Naive thymus-derived CD8-positive, alpha-beta T cell (primary cell): ENCODE measurements at regions not wholly inside any gene's neighbourhood (a gene's known extent, or its start where the extent isn't known, plus 50 kb on each side); places are given as distances from the start of the nearest gene placed in this dataset.

ENCODE experiments used
- ATAC-seq, 2 donors: fragments of 150-1000 bp; cut with Tn5 transposase in 1 of 2; sonication (Bioruptor Pico), chemical (Tn5 transposase) in 1 of 2; 1 replicate in 1 of 2; 2 replicates in 1 of 2; pipeline ENCODE4 v1.10.0; 2021; ENCODE audit warnings: mild to moderate bottlenecking in 2 of 2, moderate library complexity in 2 of 2
- POLR2A ChIA-PET: fragments of 350-600 bp; sonication (Branson Sonifier 250); formaldehyde crosslinking; loops from one replicate; lab custom pipeline; 2021; ENCODE audit warnings: antibody characterized with exemption; lab: Charles Lee
- DNase-seq, 10 donors: peaks; one replicate each; pipeline versions ENCODE4 v3.0.0 to v3.0.0-alpha.2; 2020 to 2022
- H3K27ac Mint-ChIP-seq, 10 donors: one replicate each; pipeline ENCODE4 v1.8.0; 2020 to 2022; ENCODE audit warnings: mild to moderate bottlenecking in 10 of 10, mixed read lengths in 10 of 10, moderate library complexity in 4 of 10, inconsistent platforms in 1 of 10
- H3K27me3 Mint-ChIP-seq, 5 donors: one replicate each; pipeline ENCODE4 v1.8.0; 2021 to 2022; ENCODE audit warnings: mixed read lengths in 5 of 5
- H3K36me3 Mint-ChIP-seq, 3 donors: one replicate each; pipeline ENCODE4 v1.8.0; 2020 to 2022; ENCODE audit warnings: mixed read lengths in 3 of 3, mild to moderate bottlenecking in 2 of 3, inconsistent platforms in 1 of 3
- H3K4me1 Mint-ChIP-seq, 4 donors: one replicate each; pipeline ENCODE4 v1.8.0; 2021 to 2022; ENCODE audit warnings: mixed read lengths in 4 of 4
- H3K4me3 Mint-ChIP-seq, 10 donors: one replicate each; pipeline ENCODE4 v1.8.0; 2020 to 2022; ENCODE audit warnings: mild to moderate bottlenecking in 10 of 10, mixed read lengths in 10 of 10, moderate library complexity in 6 of 10, inconsistent platforms in 1 of 10
- H3K9me3 Mint-ChIP-seq, 9 donors: one replicate each; pipeline ENCODE4 v1.8.0; 2020 to 2022; ENCODE audit warnings: mixed read lengths in 9 of 9, mild to moderate bottlenecking in 3 of 9, inconsistent platforms in 1 of 9, moderate library complexity in 1 of 9

GRCh38 chr4:27861802-27862201 lies 1001.2 kb downstream of the STIM2 start:
- no peak overlapping the region for H3K4me3 Mint-ChIP-seq
- DNase-seq (no peak), ATAC-seq (no peak)
- peaks cover 0 to 2% (median 0%) of the 10 kb centered on the region in 3 donors for H3K36me3 Mint-ChIP-seq
- POLR2A ChIA-PET: no interaction called here
- H3K27ac Mint-ChIP-seq: no peak overlapping the region
- H3K4me1 Mint-ChIP-seq: no peaks in the 10 kb centered on the region
- no peaks in the 10 kb centered on the region for H3K27me3 Mint-ChIP-seq
- H3K9me3 Mint-ChIP-seq: peaks cover 0 to 11% (median 2%) of the 10 kb centered on the region in 9 donors

GRCh38 chr4:27873596-27873995 lies 1013.0 kb downstream of the STIM2 start:
- Mint-ChIP-seq H3K9me3 (peaks cover 0 to 32% (median 5%) of the 10 kb centered on the region in 9 donors), H3K27ac (no peak overlapping the region), H3K4me1 (no peaks in the 10 kb centered on the region), H3K4me3 (no peak overlapping the region), H3K27me3 (no peaks in the 10 kb centered on the region), H3K36me3 (no peaks in the 10 kb centered on the region)
- ATAC-seq (no peak), DNase-seq (no peak)
- POLR2A ChIA-PET: no interaction called here

- POLR2A ChIA-PET: no interaction called here
- Mint-ChIP-seq H3K27ac (no peak overlapping the region), H3K4me3 (no peak overlapping the region), H3K27me3 (no peaks in the 10 kb centered on the region), H3K36me3 (no peaks in the 10 kb centered on the region), H3K4me1 (no peaks in the 10 kb centered on the region), H3K9me3 (peaks cover 0 to 23% (median 6%) of the 10 kb centered on the region in 9 donors)
- ATAC-seq (no peak), DNase-seq (no peak)
Measured at GRCh38 chr4:27881705-27882104, 1021.1 kb downstream of the STIM2 start.

- H3K27me3 Mint-ChIP-seq: no peaks in the 10 kb centered on the region
- H3K27ac Mint-ChIP-seq: no peak overlapping the region
- H3K9me3 Mint-ChIP-seq: peaks cover 0 to 12% (median 0%) of the 10 kb centered on the region in 9 donors
- no peaks in the 10 kb centered on the region for H3K4me1 Mint-ChIP-seq
- H3K4me3 Mint-ChIP-seq: no peak overlapping the region
- DNase-seq (no peak), ATAC-seq (no peak)
- POLR2A ChIA-PET: no interaction called here
- no peaks in the 10 kb centered on the region for H3K36me3 Mint-ChIP-seq
Measured at GRCh38 chr4:27886120-27886519, 1025.5 kb downstream of the STIM2 start.

- POLR2A ChIA-PET: no interaction called here
- H3K4me3 Mint-ChIP-seq: no peak overlapping the region
- H3K4me1 Mint-ChIP-seq: no peaks in the 10 kb centered on the region
- DNase-seq: no peak
- no peaks in the 10 kb centered on the region for H3K27me3 Mint-ChIP-seq
- H3K9me3 Mint-ChIP-seq: peaks cover 0 to 7% (median 2%) of the 10 kb centered on the region in 9 donors
- H3K36me3 Mint-ChIP-seq: no peaks in the 10 kb centered on the region
- no peak for ATAC-seq
- no peak overlapping the region for H3K27ac Mint-ChIP-seq
Measured at GRCh38 chr4:27887646-27888045, 1027.0 kb downstream of the STIM2 start.

GRCh38 chr4:27888505-27888904 lies 1027.9 kb downstream of the STIM2 start:
- DNase-seq (no peak), ATAC-seq (no peak)
- Mint-ChIP-seq H3K4me3 (no peak overlapping the region), H3K9me3 (peaks cover 0 to 7% (median 2%) of the 10 kb centered on the region in 9 donors), H3K4me1 (no peaks in the 10 kb centered on the region), H3K27ac (no peak overlapping the region), H3K27me3 (no peaks in the 10 kb centered on the region), H3K36me3 (no peaks in the 10 kb centered on the region)
- POLR2A ChIA-PET: no interaction called here

- H3K36me3 Mint-ChIP-seq: no peaks in the 10 kb centered on the region
- H3K4me3 Mint-ChIP-seq: no peak overlapping the region
- POLR2A ChIA-PET: no interaction called here
- H3K27me3 Mint-ChIP-seq: no peaks in the 10 kb centered on the region
- ATAC-seq (no peak), DNase-seq (no peak)
- no peaks in the 10 kb centered on the region for H3K4me1 Mint-ChIP-seq
- peaks cover 0 to 22% (median 8%) of the 10 kb centered on the region in 9 donors for H3K9me3 Mint-ChIP-seq
- H3K27ac Mint-ChIP-seq: no peak overlapping the region
Measured at GRCh38 chr4:27894951-27895350, 1034.3 kb downstream of the STIM2 start.

- POLR2A ChIA-PET: no interaction called here
- Mint-ChIP-seq H3K9me3 (peaks cover 0 to 21% (median 6%) of the 10 kb centered on the region in 9 donors), H3K36me3 (peaks cover 0 to 4% (median 0%) of the 10 kb centered on the region in 3 donors), H3K4me1 (no peaks in the 10 kb centered on the region), H3K4me3 (no peak overlapping the region), H3K27me3 (no peaks in the 10 kb centered on the region), H3K27ac (no peak overlapping the region)
- DNase-seq: no peak
- ATAC-seq: no peak
Measured at GRCh38 chr4:27908356-27908755, 1047.7 kb downstream of the STIM2 start.

GRCh38 chr4:27910227-27910626 lies 1049.6 kb downstream of the STIM2 start:
- H3K27ac Mint-ChIP-seq: no peak overlapping the region

GRCh38 chr4:27911047-27911446 lies 1050.4 kb downstream of the STIM2 start:
- DNase-seq: no peak
- H3K4me3 Mint-ChIP-seq: no peak overlapping the region
- H3K27me3 Mint-ChIP-seq: no peaks in the 10 kb centered on the region
- peaks cover 2 to 19% (median 4%) of the 10 kb centered on the region in 9 donors for H3K9me3 Mint-ChIP-seq
- no peak for ATAC-seq
- no peaks in the 10 kb centered on the region for H3K4me1 Mint-ChIP-seq
- no peak overlapping the region for H3K27ac Mint-ChIP-seq
- POLR2A ChIA-PET: no interaction called here
- peaks cover 0 to 4% (median 0%) of the 10 kb centered on the region in 3 donors for H3K36me3 Mint-ChIP-seq

More at GRCh38 chr4:27910227-27910626, 1049.6 kb downstream of the STIM2 start:
- ATAC-seq: no peak
- peaks cover 2 to 19% (median 4%) of the 10 kb centered on the region in 9 donors for H3K9me3 Mint-ChIP-seq
- POLR2A ChIA-PET: no interaction called here
- DNase-seq: no peak
- H3K4me1 Mint-ChIP-seq: no peaks in the 10 kb centered on the region
- H3K4me3 Mint-ChIP-seq: no peak overlapping the region
- H3K36me3 Mint-ChIP-seq: peaks cover 0 to 4% (median 0%) of the 10 kb centered on the region in 3 donors
- no peaks in the 10 kb centered on the region for H3K27me3 Mint-ChIP-seq

- ATAC-seq: no peak
- POLR2A ChIA-PET: no interaction called here
- H3K4me3 Mint-ChIP-seq: no peak overlapping the region
- peaks cover 2 to 19% (median 4%) of the 10 kb centered on the region in 9 donors for H3K9me3 Mint-ChIP-seq
- H3K4me1 Mint-ChIP-seq: no peaks in the 10 kb centered on the region
- no peak for DNase-seq
- no peaks in the 10 kb centered on the region for H3K27me3 Mint-ChIP-seq
- H3K36me3 Mint-ChIP-seq: peaks cover 0 to 4% (median 0%) of the 10 kb centered on the region in 3 donors
- no peak overlapping the region for H3K27ac Mint-ChIP-seq
Measured at GRCh38 chr4:27913738-27914137, 1053.1 kb downstream of the STIM2 start.

- no peaks in the 10 kb centered on the region for H3K36me3 Mint-ChIP-seq
- H3K27me3 Mint-ChIP-seq: no peaks in the 10 kb centered on the region
- no peaks in the 10 kb centered on the region for H3K4me1 Mint-ChIP-seq
- no peak for ATAC-seq
- no peak overlapping the region for H3K27ac Mint-ChIP-seq
- no peak overlapping the region for H3K4me3 Mint-ChIP-seq
- POLR2A ChIA-PET: no interaction called here
- peaks cover 0 to 16% (median 2%) of the 10 kb centered on the region in 9 donors for H3K9me3 Mint-ChIP-seq
- no peak for DNase-seq
Measured at GRCh38 chr4:27915822-27916221, 1055.2 kb downstream of the STIM2 start.

GRCh38 chr4:27916452-27917184 lies 1056.0 kb downstream of the STIM2 start:
- ATAC-seq (no peak), DNase-seq (no peak)
- Mint-ChIP-seq H3K9me3 (peaks cover 0 to 21% (median 0%) of the 10 kb centered on the region in 9 donors), H3K27ac (no peak overlapping the region), H3K36me3 (no peaks in the 10 kb centered on the region), H3K4me1 (no peaks in the 10 kb centered on the region), H3K4me3 (no peak overlapping the region), H3K27me3 (no peaks in the 10 kb centered on the region)
- POLR2A ChIA-PET: no interaction called here

- ATAC-seq (no peak), DNase-seq (no peak)
- Mint-ChIP-seq H3K27ac (no peak overlapping the region), H3K4me3 (no peak overlapping the region), H3K36me3 (no peaks in the 10 kb centered on the region), H3K9me3 (peaks cover 0 to 21% (median 2%) of the 10 kb centered on the region in 9 donors), H3K4me1 (no peaks in the 10 kb centered on the region), H3K27me3 (no peaks in the 10 kb centered on the region)
- POLR2A ChIA-PET: no interaction called here
Measured at GRCh38 chr4:27917381-27917780, 1056.7 kb downstream of the STIM2 start.
